Hepatocyte (in vitro differentiated cells): ENCODE measurements at regions not wholly inside any gene's neighbourhood (a gene's known extent, or its start where the extent isn't known, plus 50 kb on each side); places are given as distances from the start of the nearest gene placed in this dataset.
"Not testable (repeated sequence)": the region's sequence is repeated elsewhere in the genome, so short reads cannot be mapped to it uniquely, and the experiment has no call there.

Experiments used
- DNase-seq: peaks from one replicate; pipeline ENCODE4 v3.0.0-alpha.2; 2016; ENCODE audit warnings: low spot score
- H2AFZ ChIP-seq: fragments of 200-600 bp; sonication (generic); 2 replicates; pipeline ENCODE4 v1.6.0; 2016; ENCODE audit warnings: antibody characterized with exemption, mild to moderate bottlenecking
- H3K27ac ChIP-seq: fragments of 200-600 bp; sonication (generic); 2 replicates; pipeline ENCODE4 v1.5.1; 2016; ENCODE audit warnings: mild to moderate bottlenecking
- H3K27me3 ChIP-seq: fragments of 200-600 bp; sonication (generic); 2 replicates; pipeline ENCODE4 v1.6.1; 2016
- H3K36me3 ChIP-seq: fragments of 200-600 bp; sonication (generic); replicated peaks from 2 replicates; pipeline ENCODE4 v1.5.1; 2016; ENCODE audit warnings: low read depth; ENCODE audit not compliant: insufficient read depth
- H3K4me1 ChIP-seq: fragments of 200-600 bp; sonication (generic); 2 replicates; pipeline ENCODE4 v1.5.1; 2016; ENCODE audit warnings: mild to moderate bottlenecking, moderate library complexity; ENCODE audit not compliant: insufficient read depth
- H3K4me2 ChIP-seq: fragments of 200-600 bp; sonication (generic); 2 replicates; pipeline ENCODE4 v1.6.0; 2016
- H3K4me3 ChIP-seq: fragments of 200-600 bp; sonication (generic); 2 replicates; pipeline ENCODE4 v1.5.1; 2016; ENCODE audit warnings: mild to moderate bottlenecking
- H3K79me2 ChIP-seq: fragments of 200-600 bp; sonication (generic); 2 replicates; pipeline ENCODE4 v1.6.0; 2017; ENCODE audit warnings: mild to moderate bottlenecking
- H3K9me2 ChIP-seq: fragments of 200-600 bp; sonication (generic); replicated peaks from 2 replicates; pipeline ENCODE4 v1.6.0; 2017; ENCODE audit warnings: mild to moderate bottlenecking; ENCODE audit not compliant: insufficient read depth
- H3K9me3 ChIP-seq: fragments of 200-600 bp; sonication (generic); 2 replicates; pipeline ENCODE4 v1.5.1; 2016; ENCODE audit warnings: low read depth, mild to moderate bottlenecking
- H4K20me1 ChIP-seq: fragments of 200-600 bp; sonication (generic); 2 replicates; pipeline ENCODE4 v1.6.0; 2016; ENCODE audit warnings: mild to moderate bottlenecking; ENCODE audit not compliant: insufficient read depth, poor library complexity, severe bottlenecking
- EZH2 ChIP-seq: fragments of 200-600 bp; sonication (generic); IDR thresholded peaks from 2 replicates; pipeline ENCODE4 v1.6.1; 2016; ENCODE audit warnings: antibody characterized with exemption, mild to moderate bottlenecking, borderline replicate concordance
- EZH2phosphoT487 ChIP-seq: fragments of 200-600 bp; sonication (generic); IDR thresholded peaks from one replicate; pipeline ENCODE4 v1.6.1; 2018; ENCODE audit warnings: antibody characterized with exemption, mild to moderate bottlenecking, low read depth, moderate library complexity; ENCODE audit not compliant: unreplicated experiment, severe bottlenecking
- WGBS: methylation state at CpG from one replicate; pipeline ENCODE4 v1.1.6; 2016; ENCODE audit warnings: low lambda C conversion rate; ENCODE audit errors: missing lambda C conversion rate; 5-methylcytosine and 5-hydroxymethylcytosine counted together
- TF ChIP-seq, protein P1 (sequence below): fragments of 200-600 bp; sonication (generic); IDR thresholded peaks from 2 replicates; pipeline ENCODE4 v1.5.1; 2016; ENCODE audit warnings: antibody characterized with exemption, mild to moderate bottlenecking; ENCODE audit not compliant: poor library complexity

DNA sequence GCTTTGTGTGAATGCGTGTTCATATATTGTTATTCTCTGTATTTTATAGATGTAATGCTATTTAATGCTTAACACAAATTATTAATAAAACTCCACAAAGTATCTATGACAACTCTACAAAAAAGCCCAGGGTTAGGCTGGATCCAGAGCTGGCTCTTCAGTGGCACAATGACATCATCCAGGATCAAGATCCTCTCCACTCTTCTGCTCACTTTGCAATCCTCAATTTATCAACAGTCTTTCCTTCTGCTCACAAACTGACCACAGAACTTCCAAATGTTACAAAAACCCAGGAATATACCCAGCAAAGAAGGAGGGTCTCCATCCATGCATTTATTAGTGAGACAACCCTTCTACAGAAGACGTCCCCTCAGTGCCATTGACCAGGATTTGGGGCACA, 132.3 kb downstream of the HNRNPD start:
- Histone ChIP-seq H3K4me3 (no peak overlapping the region), H3K9me3 (no peaks in the 10 kb centered on the region), H2AFZ (no peak overlapping the region), H3K4me1 (no peaks in the 10 kb centered on the region), H4K20me1 (no peaks in the 10 kb centered on the region), H3K36me3 (no peaks in the 10 kb centered on the region), H3K79me2 (no peaks in the 10 kb centered on the region), H3K9me2 (no peaks in the 10 kb centered on the region), H3K27ac (no peak overlapping the region), H3K4me2 (no peak overlapping the region), H3K27me3 (peaks cover under 1% of the 10 kb centered on the region)
- TF ChIP-seq, protein P1, sequence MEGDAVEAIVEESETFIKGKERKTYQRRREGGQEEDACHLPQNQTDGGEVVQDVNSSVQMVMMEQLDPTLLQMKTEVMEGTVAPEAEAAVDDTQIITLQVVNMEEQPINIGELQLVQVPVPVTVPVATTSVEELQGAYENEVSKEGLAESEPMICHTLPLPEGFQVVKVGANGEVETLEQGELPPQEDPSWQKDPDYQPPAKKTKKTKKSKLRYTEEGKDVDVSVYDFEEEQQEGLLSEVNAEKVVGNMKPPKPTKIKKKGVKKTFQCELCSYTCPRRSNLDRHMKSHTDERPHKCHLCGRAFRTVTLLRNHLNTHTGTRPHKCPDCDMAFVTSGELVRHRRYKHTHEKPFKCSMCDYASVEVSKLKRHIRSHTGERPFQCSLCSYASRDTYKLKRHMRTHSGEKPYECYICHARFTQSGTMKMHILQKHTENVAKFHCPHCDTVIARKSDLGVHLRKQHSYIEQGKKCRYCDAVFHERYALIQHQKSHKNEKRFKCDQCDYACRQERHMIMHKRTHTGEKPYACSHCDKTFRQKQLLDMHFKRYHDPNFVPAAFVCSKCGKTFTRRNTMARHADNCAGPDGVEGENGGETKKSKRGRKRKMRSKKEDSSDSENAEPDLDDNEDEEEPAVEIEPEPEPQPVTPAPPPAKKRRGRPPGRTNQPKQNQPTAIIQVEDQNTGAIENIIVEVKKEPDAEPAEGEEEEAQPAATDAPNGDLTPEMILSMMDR = no peak
- TF ChIP-seq EZH2 = no peak
- DNase-seq = no peak
- 96% methylated on average over 2 of the region's 2 CpGs for WGBS

DNA sequence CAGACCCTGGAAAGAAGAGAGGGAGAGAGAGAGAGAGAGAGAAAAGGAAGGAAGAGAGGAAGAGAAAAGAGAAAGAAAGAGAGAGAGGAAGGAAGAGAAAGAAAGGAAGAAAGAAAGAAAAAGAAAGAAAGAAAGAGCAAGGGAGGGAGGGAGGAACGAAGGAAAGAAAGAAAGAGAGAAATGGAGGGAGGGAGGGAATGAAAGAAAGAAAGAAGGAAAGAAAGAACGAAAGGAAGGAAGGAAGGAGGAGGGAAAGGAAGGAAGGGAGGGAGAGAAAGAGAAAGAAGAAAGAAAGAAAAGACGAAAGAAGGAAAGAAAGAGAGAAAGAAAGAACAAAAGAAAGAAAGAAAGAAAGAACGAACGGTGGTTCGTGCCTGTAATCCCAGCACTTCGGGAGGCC, 133.4 kb downstream of the HNRNPD start:
- no peaks in the 10 kb centered on the region for H3K27me3 ChIP-seq
- DNase-seq = no peak
- no peak overlapping the region for H3K4me3 ChIP-seq
- no peaks in the 10 kb centered on the region for H4K20me1 ChIP-seq
- H3K4me1 ChIP-seq = no peaks in the 10 kb centered on the region
- H3K4me2 ChIP-seq = no peak overlapping the region
- no peaks in the 10 kb centered on the region for H3K79me2 ChIP-seq
- no peak for TF ChIP-seq EZH2phosphoT487
- TF ChIP-seq EZH2 = no peak
- TF ChIP-seq, protein P1 = no peak
- no peaks in the 10 kb centered on the region for H3K9me3 ChIP-seq
- no peaks in the 10 kb centered on the region for H3K36me3 ChIP-seq
- no peaks in the 10 kb centered on the region for H3K9me2 ChIP-seq
- no peak overlapping the region for H3K27ac ChIP-seq
- WGBS = 86% methylated on average over 6 of the region's 7 CpGs
- no peak overlapping the region for H2AFZ ChIP-seq

DNA sequence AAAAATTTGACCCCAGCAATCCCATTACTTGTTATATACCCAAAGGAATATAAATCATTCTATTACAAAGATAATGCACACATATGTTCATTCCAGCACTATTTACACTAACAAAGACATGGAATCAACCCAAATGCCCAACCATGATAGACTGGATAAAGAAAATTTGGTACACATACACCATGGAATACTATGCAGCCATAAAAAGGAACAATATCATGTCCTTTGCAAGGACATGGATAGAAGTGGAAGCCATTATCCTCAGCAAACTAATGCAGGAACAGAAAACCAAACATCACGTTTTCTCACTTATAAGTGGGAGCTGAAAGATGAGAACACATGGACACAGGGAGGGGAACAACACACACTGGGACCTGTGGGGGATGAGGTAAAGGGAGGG, 136.6 kb downstream of the HNRNPD start:
- H3K27ac ChIP-seq, H4K20me1 ChIP-seq, H3K79me2 ChIP-seq, H3K4me1 ChIP-seq, H3K9me3 ChIP-seq, H3K36me3 ChIP-seq, DNase-seq, H3K27me3 ChIP-seq, H2AFZ ChIP-seq, H3K9me2 ChIP-seq, H3K4me2 ChIP-seq, H3K4me3 ChIP-seq: not testable (repeated sequence)
- 78% methylated on average over 1 of the region's 1 CpG for WGBS

DNA sequence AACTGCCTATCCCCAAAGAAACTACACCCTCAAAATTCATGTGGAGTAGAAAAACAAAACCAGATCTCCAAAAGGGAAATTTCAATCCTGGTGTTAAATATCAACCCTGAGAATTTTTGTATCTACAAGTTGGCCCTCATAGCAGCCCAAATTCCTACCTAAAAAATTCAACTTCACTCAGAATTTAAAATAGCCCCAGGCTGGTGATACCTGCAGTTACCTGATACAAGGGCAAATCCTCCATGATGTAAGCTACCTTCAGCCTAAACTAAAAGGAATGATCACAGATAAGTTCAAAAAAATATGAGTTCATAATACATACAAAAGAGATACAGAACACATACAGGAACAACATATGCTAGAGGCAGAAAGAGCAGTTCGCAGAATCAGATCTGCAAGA, 138.4 kb downstream of the HNRNPD start:
- no peaks in the 10 kb centered on the region for H3K9me2 ChIP-seq
- WGBS = 0% methylated on average over 1 of the region's 1 CpG
- H3K79me2 ChIP-seq = no peaks in the 10 kb centered on the region

More for the DNA sequence above, 138.4 kb downstream of the HNRNPD start:
- TF ChIP-seq EZH2 (no peak), EZH2phosphoT487 (no peak)
- TF ChIP-seq, protein P1 = no peak
- H3K4me3 ChIP-seq = no peak overlapping the region
- no peaks in the 10 kb centered on the region for H3K36me3 ChIP-seq
- no peaks in the 10 kb centered on the region for H3K9me3 ChIP-seq
- no peak for DNase-seq
- H2AFZ ChIP-seq = no peak overlapping the region
- no peaks in the 10 kb centered on the region for H3K27me3 ChIP-seq
- no peak overlapping the region for H3K27ac ChIP-seq
- no peaks in the 10 kb centered on the region for H3K4me1 ChIP-seq
- H4K20me1 ChIP-seq = no peaks in the 10 kb centered on the region
- no peak overlapping the region for H3K4me2 ChIP-seq
